T-helper 22 cell (primary cell): ENCODE measurements at regions not wholly inside any gene's neighbourhood (a gene's known extent, or its start where the extent isn't known, plus 50 kb on each side); places are given as distances from the start of the nearest gene placed in this dataset.

Experiments used
- DNase-seq: peaks from one replicate; pipeline ENCODE4 v3.0.0-alpha.2; 2020; ENCODE audit warnings: low read depth

- no peak for DNase-seq
Observed at GRCh38 chr2:83784947-83785346, 674.1 kb downstream of the SUCLG1 start.

GRCh38 chr2:83784315-83784714 is 674.8 kb downstream of the SUCLG1 start:
- no peak for DNase-seq

- DNase-seq, result no peak
Observed at GRCh38 chr2:83782122-83782521, 677.0 kb downstream of the SUCLG1 start.

GRCh38 chr2:83764447-83765005 is 694.6 kb downstream of the SUCLG1 start:
- no peak for DNase-seq

GRCh38 chr2:83757329-83757728 is 701.8 kb downstream of the SUCLG1 start:
- no peak for DNase-seq

- DNase-seq, result no peak
Observed at GRCh38 chr2:83756219-83756618, 702.9 kb downstream of the SUCLG1 start.

- DNase-seq, result no peak
Observed at GRCh38 chr2:83747141-83747540, 711.9 kb downstream of the SUCLG1 start.

GRCh38 chr2:83744855-83745254 is 714.2 kb downstream of the SUCLG1 start:
- DNase-seq, result no peak

GRCh38 chr2:83742117-83742782 is 716.8 kb downstream of the SUCLG1 start:
- DNase-seq, result no peak

- DNase-seq, result no peak
Observed at GRCh38 chr2:83730223-83730622, 728.9 kb downstream of the SUCLG1 start.

- no peak for DNase-seq
Observed at GRCh38 chr2:83725735-83726134, 733.3 kb downstream of the SUCLG1 start.

GRCh38 chr2:83705146-83705545 is 753.9 kb downstream of the SUCLG1 start:
- DNase-seq, result no peak

GRCh38 chr2:83703598-83703997 is 755.5 kb downstream of the SUCLG1 start:
- no peak for DNase-seq

GRCh38 chr2:83696838-83697237 is 762.2 kb downstream of the SUCLG1 start:
- DNase-seq, result no peak

- DNase-seq, result no peak
Observed at GRCh38 chr2:83695530-83695929, 763.5 kb downstream of the SUCLG1 start.

- DNase-seq, result no peak
Observed at GRCh38 chr2:83695037-83695436, 764.0 kb downstream of the SUCLG1 start.

GRCh38 chr2:83689402-83689801 is 769.7 kb downstream of the SUCLG1 start:
- DNase-seq, result no peak

GRCh38 chr2:83686863-83687262 is 772.2 kb downstream of the SUCLG1 start:
- no peak for DNase-seq

GRCh38 chr2:83674050-83674449 is 785.0 kb downstream of the SUCLG1 start:
- no peak for DNase-seq

- DNase-seq, result no peak
Observed at GRCh38 chr2:83665894-83666293, 793.2 kb downstream of the SUCLG1 start.

GRCh38 chr2:83665154-83665553 is 793.9 kb downstream of the SUCLG1 start:
- no peak for DNase-seq

GRCh38 chr2:83661711-83662110 is 797.4 kb downstream of the SUCLG1 start:
- no peak for DNase-seq

GRCh38 chr2:83654091-83654611 is 804.9 kb downstream of the SUCLG1 start:
- no peak for DNase-seq

- no peak for DNase-seq
Observed at GRCh38 chr2:83650898-83651297, 808.2 kb downstream of the SUCLG1 start.
